HepG2 (cell line): ENCODE measurements at regions not wholly inside any gene's neighbourhood (a gene's known extent, or its start where the extent isn't known, plus 50 kb on each side); places are given as distances from the start of the nearest gene placed in this dataset.

Experiments used
- ATAC-seq: fragments of 200-7000 bp; cut with Tn5 transposase; 3 replicates; pipeline ENCODE4 v1.9.1; 2020; ENCODE audit warnings: mild to moderate bottlenecking, moderate library complexity
- BruUV-seq: library from RNA; stranded (reverse); fragments of 400-500 nt; replicated peaks from 2 replicates; lab custom pipeline; 2021; lab: Mats Ljungman, UMichigan
- CTCF ChIA-PET: fragments of 300-600 bp; formaldehyde crosslinking; extraction: SDS; loops from one replicate; lab custom pipeline; 2021; ENCODE audit warnings: low total read pairs, inconsistent platforms, low intra/inter-chr PET ratio; lab: Yijun Ruan, JAX
- POLR2A ChIA-PET: fragments of 350-600 bp; sonication (Branson Sonifier 250); formaldehyde crosslinking; loops from one replicate; lab custom pipeline; 2020; ENCODE audit warnings: antibody characterized with exemption, inconsistent platforms; lab: Yijun Ruan, JAX
- DNase-seq: peaks from one replicate; pipeline ENCODE4 v3.0.0-alpha.2; 2015; ENCODE audit warnings: low spot score
- FAIRE-seq: peaks from 3 replicates; lab custom pipeline; 2011; peaks lifted over from hg19 to GRCh38; lab: Jason Lieb, UNC
- H2AFZ ChIP-seq: one replicate; pipeline ENCODE4 v1.6.1; 2011; ENCODE audit warnings: low read length, inconsistent platforms
- H3K27ac ChIP-seq: fragments of 300-600 bp; 3 replicates; pipeline ENCODE4 v1.8.0; 2011; ENCODE audit warnings: mixed run types, mild to moderate bottlenecking, mixed read lengths, low read length, inconsistent platforms; ENCODE audit not compliant: insufficient read depth; ENCODE audit errors: extremely low read length
- H3K27me3 ChIP-seq, 2 experiments: fragments of 200-600 bp in 1 of 2; 2 replicates in 1 of 2; 3 replicates in 1 of 2; pipeline versions ENCODE4 v1.6.0 to v1.8.0; 2011; ENCODE audit warnings: low read length in 2 of 2, mild to moderate bottlenecking in 2 of 2, moderate library complexity in 2 of 2, inconsistent platforms in 1 of 2; ENCODE audit not compliant: insufficient read depth in 2 of 2, control insufficient read depth in 1 of 2
- H3K36me3 ChIP-seq, 2 experiments: fragments of 200-600 bp in 1 of 2; replicated peaks in 1 of 2; 2 replicates in 1 of 2; 3 replicates in 1 of 2; pipeline versions ENCODE4 v1.5.1 to v1.8.0; 2011; ENCODE audit warnings: low read length in 2 of 2, inconsistent platforms in 1 of 2; ENCODE audit not compliant: insufficient read depth in 2 of 2, control insufficient read depth in 1 of 2
- H3K4me1 ChIP-seq: 2 replicates; pipeline ENCODE4 v1.5.1; 2012; ENCODE audit warnings: low read length, inconsistent platforms; ENCODE audit not compliant: insufficient read depth
- H3K4me2 ChIP-seq: 2 replicates; pipeline ENCODE4 v1.6.0; 2011; ENCODE audit warnings: low read depth, low read length, inconsistent platforms
- H3K4me3 ChIP-seq, 3 experiments: fragments of 200-600 bp in 1 of 3; sonication (generic), shearing (Covaris generic) in 1 of 3; replicated peaks in 1 of 3; 2 replicates each; pipeline ENCODE4 v1.5.1; 2011 to 2016; ENCODE audit warnings: low read length in 3 of 3, inconsistent platforms in 2 of 3, low read depth in 2 of 3, mild to moderate bottlenecking in 2 of 3, control low read depth in 1 of 3, mixed read lengths in 1 of 3; ENCODE audit not compliant: insufficient read depth in 1 of 3
- H3K79me2 ChIP-seq: one replicate; pipeline ENCODE4 v1.6.1; 2011; ENCODE audit warnings: low read length, inconsistent platforms; ENCODE audit not compliant: insufficient read depth
- H3K9ac ChIP-seq: 2 replicates; pipeline ENCODE4 v1.6.0; 2011; ENCODE audit warnings: mild to moderate bottlenecking, low read depth, low read length, inconsistent platforms; ENCODE audit not compliant: insufficient read depth
- H3K9me3 ChIP-seq: 2 replicates; pipeline ENCODE4 v1.5.1; 2012; ENCODE audit warnings: mild to moderate bottlenecking, low read length
- H4K20me1 ChIP-seq: 2 replicates; pipeline ENCODE4 v1.6.0; 2011; ENCODE audit warnings: inconsistent platforms, mild to moderate bottlenecking, low read length, moderate library complexity; ENCODE audit not compliant: insufficient read depth
- ATAD3A ChIP-seq: sonication (generic); formaldehyde crosslinking; IDR thresholded peaks from 2 replicates; pipeline ENCODE4 v1.4.0; 2020; ENCODE audit warnings: missing genetic modification reagents
- E2F2 ChIP-seq: sonication (generic); formaldehyde crosslinking; IDR thresholded peaks from 2 replicates; pipeline ENCODE4 v1.4.0; 2020; ENCODE audit warnings: missing genetic modification reagents, borderline replicate concordance
- KAT8 ChIP-seq: IDR thresholded peaks from 2 replicates; pipeline ENCODE4 v1.6.1; 2016; ENCODE audit warnings: missing genetic modification reagents, missing compliant biosample characterization
- MEIS2 ChIP-seq: sonication (generic); formaldehyde crosslinking; IDR thresholded peaks from 2 replicates; pipeline ENCODE4 v1.9.0; 2021; ENCODE audit warnings: mild to moderate bottlenecking, missing genetic modification reagents
- NR1H2 ChIP-seq: sonication (generic); formaldehyde crosslinking; IDR thresholded peaks from 2 replicates; pipeline ENCODE4 v1.8.1; 2022; ENCODE audit warnings: low read depth, missing genetic modification reagents, borderline replicate concordance
- RAD51 ChIP-seq: fragments of 450-650 bp; IDR thresholded peaks from 2 replicates; pipeline ENCODE4 v1.6.1; 2016; ENCODE audit warnings: borderline replicate concordance
- RFX1 ChIP-seq: fragments of 450-650 bp; IDR thresholded peaks from 2 replicates; pipeline ENCODE4 v1.6.1; 2017
- SCMH1 ChIP-seq: sonication (generic); formaldehyde crosslinking; IDR thresholded peaks from 2 replicates; pipeline ENCODE4 v1.9.0; 2021; ENCODE audit warnings: missing genetic modification reagents, mild to moderate bottlenecking, borderline replicate concordance
- SMC3 ChIP-seq: IDR thresholded peaks from 2 replicates; pipeline ENCODE4 v1.6.1; 2011; ENCODE audit warnings: low read length, improper control_type of control experiment
- SP1 ChIP-seq, 2 experiments: fragments of 450-650 bp in 1 of 2; sonication (generic) in 1 of 2; formaldehyde crosslinking in 1 of 2; IDR thresholded peaks; 2 replicates each; pipeline versions ENCODE4 v1.4.0 to v1.6.1; 2016 to 2020; ENCODE audit warnings: missing genetic modification reagents in 1 of 2
- SRF ChIP-seq: IDR thresholded peaks from 2 replicates; pipeline ENCODE4 v1.6.1; 2011; ENCODE audit warnings: mild to moderate bottlenecking, low read depth, low read length, moderate library complexity
- TP53 ChIP-seq: sonication (generic); formaldehyde crosslinking; conservative IDR thresholded peaks from 2 replicates; pipeline ENCODE4 v1.4.0; 2020; ENCODE audit warnings: missing genetic modification reagents
- ZNF441 ChIP-seq: sonication (generic); formaldehyde crosslinking; IDR thresholded peaks from 2 replicates; pipeline ENCODE4 v1.7.0; 2021; ENCODE audit warnings: missing genetic modification reagents, borderline replicate concordance
- ZNF747 ChIP-seq: sonication (generic); formaldehyde crosslinking; IDR thresholded peaks from 2 replicates; pipeline ENCODE4 v1.8.1; 2023; ENCODE audit warnings: missing genetic modification reagents, mild to moderate bottlenecking, borderline replicate concordance
- ZNF749 ChIP-seq: sonication (generic); formaldehyde crosslinking; IDR thresholded peaks from 2 replicates; pipeline ENCODE4 v1.8.0; 2022; ENCODE audit warnings: mild to moderate bottlenecking, missing genetic modification reagents, moderate library complexity, borderline replicate concordance
- WGBS: methylation state at CpG from one replicate; pipeline ENCODE4 v1.1.6; 2017; ENCODE audit warnings: low lambda C conversion rate; 5-methylcytosine and 5-hydroxymethylcytosine counted together
- in situ Hi-C: cut with HindIII; loops from 2 replicates; pipeline ENCODE4 v1.10.0; 2017; ENCODE audit warnings: low pct_unique_long_range_greater_than_20kb; ENCODE audit not compliant: extremely low pct_ligation_motif_present
- intact Hi-C: fragments of 100-400 bp; cut with micrococcal nuclease; formaldehyde crosslinking; loops from one replicate; pipeline ENCODE4 v1.10.0; 2022; ENCODE audit not compliant: unreplicated experiment
- TF ChIP-seq, protein P1 (sequence below): sonication (generic); formaldehyde crosslinking; IDR thresholded peaks from 2 replicates; pipeline ENCODE4 v1.5.1; 2020; ENCODE audit warnings: missing genetic modification reagents, mild to moderate bottlenecking, borderline replicate concordance

DNA sequence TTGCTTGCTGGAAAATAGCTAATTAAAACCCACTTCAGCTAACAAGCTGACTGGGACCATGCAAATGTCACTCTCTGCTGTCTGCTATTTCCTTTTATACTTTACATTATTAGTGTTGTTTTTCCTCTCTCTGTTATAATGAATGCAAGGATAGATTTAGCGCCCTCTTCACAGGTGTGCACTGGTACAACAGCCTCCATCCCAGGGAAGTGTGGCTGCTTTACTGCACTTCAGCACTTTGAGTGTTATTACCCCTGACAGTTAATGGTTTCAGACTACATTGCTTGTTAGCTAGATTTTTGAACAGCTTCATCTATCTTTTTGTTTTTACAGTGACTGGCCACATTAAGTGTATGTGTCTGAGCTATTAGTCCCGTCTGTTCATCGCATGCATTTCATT lies 405.7 kb downstream of the RNF144B start:
- no peaks in the 10 kb centered on the region for H4K20me1 ChIP-seq
- CTCF ChIA-PET: no interaction called here
- ATAC-seq (no peak), FAIRE-seq (no peak), DNase-seq (no peak)
- no peak overlapping the region for H3K4me2 ChIP-seq
- no peak overlapping the region for H2AFZ ChIP-seq
- 4% methylated on average over 3 of the region's 3 CpGs for WGBS
- H3K36me3 ChIP-seq: no peaks in the 10 kb centered on the region
- BruUV-seq: no TSS peak
- H3K4me3 ChIP-seq: no peak overlapping the region
- peaks cover 95% of the 10 kb centered on the region for H3K9me3 ChIP-seq
- H3K9ac ChIP-seq: no peak overlapping the region
- no peak for TF ChIP-seq RFX1
- TF ChIP-seq E2F2 (CRISPR knock-in tag): no peak
- no peak for TF ChIP-seq ZNF441 (CRISPR knock-in tag)
- TF ChIP-seq SMC3: no peak
- no peak for TF ChIP-seq TP53 (CRISPR knock-in tag)
- TF ChIP-seq KAT8 (CRISPR knock-in tag): no peak
- TF ChIP-seq, protein P1, sequence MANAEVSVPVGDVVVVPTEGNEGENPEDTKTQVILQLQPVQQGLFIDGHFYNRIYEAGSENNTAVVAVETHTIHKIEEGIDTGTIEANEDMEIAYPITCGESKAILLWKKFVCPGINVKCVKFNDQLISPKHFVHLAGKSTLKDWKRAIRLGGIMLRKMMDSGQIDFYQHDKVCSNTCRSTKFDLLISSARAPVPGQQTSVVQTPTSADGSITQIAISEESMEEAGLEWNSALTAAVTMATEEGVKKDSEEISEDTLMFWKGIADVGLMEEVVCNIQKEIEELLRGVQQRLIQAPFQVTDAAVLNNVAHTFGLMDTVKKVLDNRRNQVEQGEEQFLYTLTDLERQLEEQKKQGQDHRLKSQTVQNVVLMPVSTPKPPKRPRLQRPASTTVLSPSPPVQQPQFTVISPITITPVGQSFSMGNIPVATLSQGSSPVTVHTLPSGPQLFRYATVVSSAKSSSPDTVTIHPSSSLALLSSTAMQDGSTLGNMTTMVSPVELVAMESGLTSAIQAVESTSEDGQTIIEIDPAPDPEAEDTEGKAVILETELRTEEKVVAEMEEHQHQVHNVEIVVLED: no peak
- no peak for TF ChIP-seq SCMH1
- no peak for TF ChIP-seq SRF
- TF ChIP-seq SP1 (IDR thresholded peaks at IDR 0.05): no peak
- TF ChIP-seq SP1 (CRISPR knock-in tag; IDR thresholded peaks at IDR 0.05): no peak
- no peak for TF ChIP-seq ZNF749 (CRISPR knock-in tag)
- TF ChIP-seq NR1H2 (CRISPR knock-in tag): no peak
- TF ChIP-seq RAD51: no peak
- no peak for TF ChIP-seq ZNF747
- no peak for TF ChIP-seq ATAD3A (CRISPR knock-in tag)
- TF ChIP-seq MEIS2 (CRISPR knock-in tag): no peak
- POLR2A ChIA-PET: no interaction called here
- intact Hi-C loops: loop anchor here (2.0 kb wide), 1 partner anchor 48 kb away; no protein-coding TSS in a partner anchor
- H3K79me2 ChIP-seq: no peaks in the 10 kb centered on the region
- no peaks in the 10 kb centered on the region for H3K27me3 ChIP-seq
- H3K4me1 ChIP-seq: no peaks in the 10 kb centered on the region
- in situ Hi-C loops: no loop called here
- no peak overlapping the region for H3K27ac ChIP-seq
